Tibial nerve (tissue), 4 donors: ENCODE measurements at regions not wholly inside any gene's neighbourhood (a gene's known extent, or its start where the extent isn't known, plus 50 kb on each side); places are given as distances from the start of the nearest gene placed in this dataset.

ENCODE experiments used
- DNase-seq, 2 donors: peaks; one replicate each; pipeline ENCODE4 v3.0.0-alpha.2; 2019; ENCODE audit warnings: low spot score in 2 of 2
- H3K27ac ChIP-seq, 4 donors: fragments of 200-600 bp; sonication (generic) in 3 of 4; one replicate each; pipeline ENCODE4 v1.5.1; 2017 to 2019; ENCODE audit warnings: mild to moderate bottlenecking in 1 of 4
- H3K27me3 ChIP-seq, 2 donors: fragments of 200-600 bp; sonication (generic) in 1 of 2; one replicate each; pipeline versions ENCODE4 v1.5.1 to v1.6.0; 2017 to 2019
- H3K36me3 ChIP-seq, 3 donors: fragments of 200-600 bp; sonication (generic); one replicate each; pipeline ENCODE4 v1.5.1; 2018 to 2019
- H3K4me1 ChIP-seq, 4 donors: fragments of 200-600 bp; sonication (generic) in 3 of 4; one replicate each; pipeline ENCODE4 v1.5.1; 2017 to 2019
- H3K4me3 ChIP-seq, 4 donors: fragments of 200-600 bp; sonication (generic) in 3 of 4; one replicate each; pipeline ENCODE4 v1.5.1; 2017 to 2019; ENCODE audit warnings: mild to moderate bottlenecking in 1 of 4, moderate library complexity in 1 of 4
- H3K9me3 ChIP-seq, 4 donors: fragments of 200-600 bp; sonication (generic) in 3 of 4; one replicate each; pipeline ENCODE4 v1.5.1; 2017 to 2019
- CTCF ChIP-seq, 5 experiments: fragments of 200-600 bp in 3 of 5; fragments of 450-650 bp in 2 of 5; sonication (generic) in 3 of 5; IDR thresholded peaks; one replicate each; pipeline ENCODE4 v1.5.1; 2016 to 2019; ENCODE audit warnings: antibody characterized with exemption in 5 of 5, mild to moderate bottlenecking in 3 of 5, moderate library complexity in 2 of 5
- EP300 ChIP-seq, 2 donors: sonication (generic); formaldehyde crosslinking; IDR thresholded peaks; one replicate each; pipeline ENCODE4 v1.6.1; 2017; ENCODE audit warnings: antibody characterized with exemption in 2 of 2, mild to moderate bottlenecking in 1 of 2
- POLR2A ChIP-seq, 2 donors: fragments of 450-650 bp; IDR thresholded peaks; one replicate each; pipeline ENCODE4 v1.6.1; 2017; ENCODE audit warnings: antibody characterized with exemption in 2 of 2, mild to moderate bottlenecking in 2 of 2, moderate library complexity in 2 of 2
- WGBS, 2 donors: methylation state at CpG; one replicate each; pipeline ENCODE4 v1.1.5; 2018; 5-methylcytosine and 5-hydroxymethylcytosine counted together

DNA sequence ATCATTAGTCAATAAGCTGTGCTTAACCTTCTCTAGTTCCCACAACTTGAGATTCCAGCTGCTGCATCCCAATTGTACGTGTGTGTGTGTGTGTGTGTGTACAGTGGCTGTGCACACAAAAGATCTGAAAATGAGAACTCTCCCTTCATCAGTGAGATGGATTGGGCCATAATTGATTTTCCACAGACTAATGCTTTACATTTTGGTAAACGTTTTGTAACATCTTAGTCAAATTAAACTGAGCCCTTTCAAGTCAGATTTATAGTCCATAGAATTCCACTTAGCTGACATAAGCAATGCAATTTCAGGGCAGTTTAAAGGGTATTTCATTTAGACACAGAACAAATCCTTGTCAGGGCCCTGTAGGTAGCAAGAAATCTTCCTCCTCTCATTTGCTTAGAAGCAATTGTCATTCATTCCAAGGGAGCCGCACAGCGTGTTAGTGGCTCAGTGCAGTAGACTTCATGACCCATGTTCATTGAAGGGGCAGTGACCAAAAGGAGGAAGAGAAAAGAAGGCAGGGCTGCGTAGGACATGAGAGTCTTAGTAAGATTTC lies 1123.5 kb upstream of the AUTS2 start:
- Histone ChIP-seq H3K36me3 (no peaks in the 10 kb centered on the region), H3K4me3 (no peak overlapping the region), H3K4me1 (no peaks in the 10 kb centered on the region), H3K27me3 (no peaks in the 10 kb centered on the region), H3K27ac (no peak overlapping the region), H3K9me3 (no peaks in the 10 kb centered on the region)
- DNase-seq = no peak
- 61 to 63% methylated on average over 5 of the region's 5 CpGs for WGBS, 2 donors
- TF ChIP-seq POLR2A (IDR thresholded peaks at IDR 0.05) = no peak
- TF ChIP-seq CTCF (IDR thresholded peaks at IDR 0.05) = no peak
- no peak for TF ChIP-seq EP300 (IDR thresholded peaks at IDR 0.05)

GRCh38 chr7:68476966-68477365 lies 1121.3 kb upstream of the AUTS2 start:
- Histone ChIP-seq H3K4me3 (no peak overlapping the region), H3K27me3 (no peaks in the 10 kb centered on the region), H3K27ac (no peak overlapping the region), H3K4me1 (no peaks in the 10 kb centered on the region), H3K36me3 (no peaks in the 10 kb centered on the region), H3K9me3 (no peaks in the 10 kb centered on the region)
- no peak for DNase-seq
- WGBS, 2 donors = 75 to 76% methylated on average over 2 of the region's 2 CpGs
- TF ChIP-seq CTCF (IDR thresholded peaks at IDR 0.05) = no peak
- TF ChIP-seq POLR2A (IDR thresholded peaks at IDR 0.05) = no peak
- no peak for TF ChIP-seq EP300 (IDR thresholded peaks at IDR 0.05)

- TF ChIP-seq CTCF (IDR thresholded peaks at IDR 0.05) = no peak
- TF ChIP-seq POLR2A (IDR thresholded peaks at IDR 0.05) = no peak
- TF ChIP-seq EP300 (IDR thresholded peaks at IDR 0.05) = no peak
- no peak for DNase-seq
- Histone ChIP-seq H3K9me3 (no peaks in the 10 kb centered on the region), H3K4me3 (no peak overlapping the region), H3K4me1 (no peaks in the 10 kb centered on the region), H3K27ac (no peak overlapping the region), H3K36me3 (no peaks in the 10 kb centered on the region), H3K27me3 (no peaks in the 10 kb centered on the region)
- WGBS, 2 donors = 62 to 65% methylated on average over 1 of the region's 1 CpG
Observed at GRCh38 chr7:68478326-68478725, 1119.9 kb upstream of the AUTS2 start.

GRCh38 chr7:68482800-68483199 lies 1115.5 kb upstream of the AUTS2 start:
- Histone ChIP-seq H3K36me3 (no peaks in the 10 kb centered on the region), H3K4me3 (no peak overlapping the region), H3K27ac (no peak overlapping the region), H3K27me3 (no peaks in the 10 kb centered on the region), H3K4me1 (no peaks in the 10 kb centered on the region), H3K9me3 (no peaks in the 10 kb centered on the region)
- DNase-seq = no peak
- WGBS, 2 donors = 92 to 93% methylated on average over 5 of the region's 5 CpGs
- no peak for TF ChIP-seq EP300 (IDR thresholded peaks at IDR 0.05)

GRCh38 chr7:68484731-68485130 lies 1113.5 kb upstream of the AUTS2 start:
- Histone ChIP-seq H3K4me3 (no peak overlapping the region), H3K4me1 (no peaks in the 10 kb centered on the region), H3K27ac (no peak overlapping the region), H3K36me3 (no peaks in the 10 kb centered on the region), H3K9me3 (no peaks in the 10 kb centered on the region), H3K27me3 (no peaks in the 10 kb centered on the region)
- WGBS, 2 donors = 85 to 87% methylated on average over 6 of the region's 6 CpGs
- no peak for TF ChIP-seq POLR2A (IDR thresholded peaks at IDR 0.05)
- no peak for TF ChIP-seq CTCF (IDR thresholded peaks at IDR 0.05)
- no peak for TF ChIP-seq EP300 (IDR thresholded peaks at IDR 0.05)
- no peak for DNase-seq
